Loucy (cell line): ENCODE measurements at regions not wholly inside any gene's neighbourhood (a gene's known extent, or its start where the extent isn't known, plus 50 kb on each side); places are given as distances from the start of the nearest gene placed in this dataset.
"Not testable (repeated sequence)": the region's sequence is repeated elsewhere in the genome, so short reads cannot be mapped to it uniquely, and the experiment has no call there.

Experiments
- CTCF ChIP-seq: fragments of 200-600 bp; sonication (generic); conservative IDR thresholded peaks from 2 replicates; pipeline ENCODE4 v1.5.1; 2014; ENCODE audit warnings: mild to moderate bottlenecking, antibody characterized with exemption, low read length
- EZH2phosphoT487 ChIP-seq: fragments of 200-600 bp; IDR thresholded peaks from 2 replicates; pipeline ENCODE4 v1.6.1; 2018; ENCODE audit warnings: antibody characterized with exemption, mild to moderate bottlenecking, moderate library complexity, borderline replicate concordance

GRCh38 chr7:106498005-106498404, 163.0 kb downstream of the CCDC71L start:
- TF ChIP-seq CTCF, EZH2phosphoT487: not testable (repeated sequence)
